SU-DHL-6 (cell line): ENCODE measurements at regions not wholly inside any gene's neighbourhood (a gene's known extent, or its start where the extent isn't known, plus 50 kb on each side); places are given as distances from the start of the nearest gene placed in this dataset.

Experiments
- H2AFZ ChIP-seq: fragments of 200-600 bp; sonication (generic); 2 replicates; pipeline ENCODE4 v1.6.1; 2014; ENCODE audit warnings: low read depth, mild to moderate bottlenecking, moderate library complexity, mixed read lengths, antibody characterized with exemption, low read length; ENCODE audit not compliant: severe bottlenecking
- H3F3A ChIP-seq: fragments of 200-600 bp; shearing (Covaris generic); 2 replicates; pipeline ENCODE4 v1.6.0; 2016; ENCODE audit warnings: antibody characterized with exemption, mild to moderate bottlenecking; ENCODE audit not compliant: insufficient read depth
- H3K27ac ChIP-seq: fragments of 200-600 bp; sonication (generic); 2 replicates; pipeline ENCODE4 v1.5.1; 2016; ENCODE audit warnings: low read depth, mild to moderate bottlenecking, low read length, moderate library complexity, mixed read lengths
- H3K27me3 ChIP-seq: fragments of 200-600 bp; sonication (generic), shearing (Covaris generic); 2 replicates; pipeline ENCODE4 v1.6.0; 2014; ENCODE audit warnings: mild to moderate bottlenecking, low read length
- H3K36me3 ChIP-seq: fragments of 200-600 bp; sonication (generic); 2 replicates; pipeline ENCODE4 v1.6.1; 2014; ENCODE audit warnings: mild to moderate bottlenecking, low read length, mixed read lengths
- H3K4me2 ChIP-seq: fragments of 300-600, 200-600 bp; shearing (Covaris generic), sonication (generic); 2 replicates; pipeline ENCODE4 v1.6.0; 2014; ENCODE audit warnings: low read length, low read depth, mild to moderate bottlenecking; ENCODE audit not compliant: poor library complexity, severe bottlenecking
- H3K4me3 ChIP-seq: fragments of 200-600 bp; sonication (generic); 2 replicates; pipeline ENCODE4 v1.5.1; 2014; ENCODE audit warnings: antibody characterized with exemption, low read length, mild to moderate bottlenecking, mixed read lengths; ENCODE audit not compliant: insufficient read depth, poor library complexity, severe bottlenecking
- H3K79me2 ChIP-seq: fragments of 200-600 bp; sonication (generic); 2 replicates; pipeline ENCODE4 v1.6.1; 2014; ENCODE audit warnings: mild to moderate bottlenecking, low read length, moderate library complexity; ENCODE audit not compliant: insufficient read depth
- H3K9ac ChIP-seq: fragments of 200-600 bp; sonication (generic); 2 replicates; pipeline ENCODE4 v1.7.0; 2014; ENCODE audit warnings: mild to moderate bottlenecking, low read length
- H3K9me2 ChIP-seq: fragments of 200-600 bp; sonication (generic); replicated peaks from 2 replicates; pipeline ENCODE4 v1.6.1; 2014; ENCODE audit warnings: low read length; ENCODE audit not compliant: insufficient read depth
- H3K9me3 ChIP-seq: fragments of 200-600 bp; sonication (generic); 2 replicates; pipeline ENCODE4 v1.6.1; 2014; ENCODE audit warnings: low read length, mixed read lengths; ENCODE audit not compliant: insufficient read depth
- H4K20me1 ChIP-seq: fragments of 200-600 bp; sonication (generic); 2 replicates; pipeline ENCODE4 v1.6.1; 2014; ENCODE audit warnings: low read depth, mild to moderate bottlenecking, antibody characterized with exemption, low read length, moderate library complexity, mixed read lengths
- EZH2phosphoT487 ChIP-seq: fragments of 200-600 bp; sonication (generic), shearing (Covaris generic); conservative IDR thresholded peaks from 2 replicates; pipeline ENCODE4 v1.6.1; 2018; ENCODE audit warnings: mild to moderate bottlenecking, antibody characterized with exemption, low read length, moderate library complexity, mixed read lengths
- TF ChIP-seq, protein P1 (sequence below): fragments of 200-600 bp; sonication (generic); IDR thresholded peaks from one replicate; pipeline ENCODE4 v1.5.1; 2017; ENCODE audit warnings: antibody characterized with exemption, mild to moderate bottlenecking, low read length, moderate library complexity; ENCODE audit not compliant: insufficient read depth, poor library complexity, severe bottlenecking

DNA sequence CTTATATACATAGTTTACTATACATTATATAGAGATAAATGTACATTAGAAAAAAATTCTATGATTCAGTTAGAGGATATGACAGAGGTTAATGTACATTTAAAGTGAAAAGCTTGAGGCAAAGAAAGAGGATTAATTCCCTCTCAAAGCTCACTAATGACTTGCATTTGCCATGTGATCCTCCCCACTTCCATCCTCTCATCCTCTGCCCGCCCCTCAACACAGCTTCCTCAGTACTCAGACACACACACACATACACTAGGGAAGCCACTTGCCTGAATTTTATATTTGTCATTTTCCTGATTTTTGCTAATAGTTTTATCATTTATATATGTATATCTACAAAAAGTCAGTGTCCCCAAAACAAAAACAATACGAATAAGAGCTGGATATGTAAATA, 764.5 kb downstream of the EFNA5 start:
- TF ChIP-seq EZH2phosphoT487 = no peak
- TF ChIP-seq, protein P1, sequence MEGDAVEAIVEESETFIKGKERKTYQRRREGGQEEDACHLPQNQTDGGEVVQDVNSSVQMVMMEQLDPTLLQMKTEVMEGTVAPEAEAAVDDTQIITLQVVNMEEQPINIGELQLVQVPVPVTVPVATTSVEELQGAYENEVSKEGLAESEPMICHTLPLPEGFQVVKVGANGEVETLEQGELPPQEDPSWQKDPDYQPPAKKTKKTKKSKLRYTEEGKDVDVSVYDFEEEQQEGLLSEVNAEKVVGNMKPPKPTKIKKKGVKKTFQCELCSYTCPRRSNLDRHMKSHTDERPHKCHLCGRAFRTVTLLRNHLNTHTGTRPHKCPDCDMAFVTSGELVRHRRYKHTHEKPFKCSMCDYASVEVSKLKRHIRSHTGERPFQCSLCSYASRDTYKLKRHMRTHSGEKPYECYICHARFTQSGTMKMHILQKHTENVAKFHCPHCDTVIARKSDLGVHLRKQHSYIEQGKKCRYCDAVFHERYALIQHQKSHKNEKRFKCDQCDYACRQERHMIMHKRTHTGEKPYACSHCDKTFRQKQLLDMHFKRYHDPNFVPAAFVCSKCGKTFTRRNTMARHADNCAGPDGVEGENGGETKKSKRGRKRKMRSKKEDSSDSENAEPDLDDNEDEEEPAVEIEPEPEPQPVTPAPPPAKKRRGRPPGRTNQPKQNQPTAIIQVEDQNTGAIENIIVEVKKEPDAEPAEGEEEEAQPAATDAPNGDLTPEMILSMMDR = no peak
- H3K36me3 ChIP-seq = no peaks in the 10 kb centered on the region
- H2AFZ ChIP-seq = no peak overlapping the region
- no peak overlapping the region for H3K4me2 ChIP-seq
- H4K20me1 ChIP-seq = no peaks in the 10 kb centered on the region
- no peaks in the 10 kb centered on the region for H3K9me2 ChIP-seq
- no peaks in the 10 kb centered on the region for H3K27me3 ChIP-seq
- no peak overlapping the region for H3K9ac ChIP-seq
- no peaks in the 10 kb centered on the region for H3K79me2 ChIP-seq
- no peaks in the 10 kb centered on the region for H3K9me3 ChIP-seq
- no peaks in the 10 kb centered on the region for H3F3A ChIP-seq
- no peak overlapping the region for H3K27ac ChIP-seq
- H3K4me3 ChIP-seq = no peak overlapping the region

DNA sequence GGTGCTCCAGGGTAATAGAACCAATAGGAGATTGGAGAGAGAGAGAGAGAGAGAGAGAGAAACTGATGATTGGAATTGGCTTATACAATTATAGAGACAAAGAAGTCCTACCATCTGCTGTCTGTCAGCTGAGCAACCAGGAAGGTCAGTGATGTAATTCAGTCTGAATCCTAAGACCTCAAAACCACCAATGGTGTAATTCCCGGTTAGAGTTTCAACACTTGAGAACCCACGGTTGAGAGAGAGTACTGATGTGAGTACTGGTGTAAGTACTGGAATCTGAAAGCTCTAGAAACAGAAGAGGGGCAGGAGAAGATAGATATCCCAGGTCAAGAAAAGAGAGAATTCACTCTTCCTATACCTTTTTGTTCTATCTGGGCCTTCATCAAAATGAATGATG, 775.8 kb downstream of the EFNA5 start:
- Histone ChIP-seq H3K9me3 (no peaks in the 10 kb centered on the region), H4K20me1 (no peaks in the 10 kb centered on the region), H3K4me2 (no peak overlapping the region), H3K79me2 (no peaks in the 10 kb centered on the region), H3K4me3 (no peak overlapping the region), H3K9ac (no peak overlapping the region), H3K27me3 (no peaks in the 10 kb centered on the region), H2AFZ (no peak overlapping the region), H3K36me3 (no peaks in the 10 kb centered on the region), H3K27ac (no peak overlapping the region), H3K9me2 (no peaks in the 10 kb centered on the region), H3F3A (no peaks in the 10 kb centered on the region)
- TF ChIP-seq, protein P1 = no peak
- TF ChIP-seq EZH2phosphoT487 = no peak

DNA sequence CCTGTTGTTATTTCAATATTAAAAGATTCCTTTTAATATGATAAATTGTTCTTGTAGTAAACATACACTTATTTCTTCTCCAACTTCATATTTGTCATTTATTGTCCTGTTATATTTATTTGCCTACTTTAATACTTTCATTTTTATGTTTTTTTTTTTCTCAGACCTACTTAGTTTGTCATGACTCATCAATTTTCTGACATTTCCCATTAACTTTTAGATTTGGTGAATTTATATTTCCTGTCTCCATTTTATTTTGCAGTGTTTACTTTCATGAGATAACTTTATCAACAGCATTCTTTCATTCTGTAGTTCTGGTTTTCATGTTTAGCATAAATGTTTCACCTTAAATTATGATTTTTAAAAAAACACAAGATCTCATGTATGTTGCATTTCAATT, 788.7 kb downstream of the EFNA5 start:
- Histone ChIP-seq H3K4me2 (no peak overlapping the region), H4K20me1 (no peaks in the 10 kb centered on the region), H3F3A (no peaks in the 10 kb centered on the region), H3K27me3 (no peaks in the 10 kb centered on the region), H3K9ac (no peak overlapping the region), H2AFZ (peak overlapping the region; percentile 40), H3K79me2 (no peaks in the 10 kb centered on the region), H3K9me2 (no peaks in the 10 kb centered on the region), H3K36me3 (no peaks in the 10 kb centered on the region), H3K9me3 (peaks cover 6% of the 10 kb centered on the region; the same call in 1 of the 2 replicates), H3K27ac (no peak overlapping the region), H3K4me3 (no peak overlapping the region)
- TF ChIP-seq EZH2phosphoT487 = no peak
- TF ChIP-seq, protein P1 = no peak
